CD8-positive, alpha-beta memory T cell (primary cell): ENCODE measurements at regions not wholly inside any gene's neighbourhood (a gene's known extent, or its start where the extent isn't known, plus 50 kb on each side); places are given as distances from the start of the nearest gene placed in this dataset.

Experiments
- CTCF ChIA-PET: fragments of 350-600 bp; sonication (Branson Sonifier 250); formaldehyde crosslinking; loops from one replicate; lab custom pipeline; 2021; ENCODE audit warnings: antibody characterized with exemption; lab: Charles Lee
- POLR2A ChIA-PET: fragments of 350-600 bp; sonication (Branson Sonifier 250); formaldehyde crosslinking; loops from one replicate; lab custom pipeline; 2021; ENCODE audit warnings: antibody characterized with exemption; lab: Charles Lee
- DNase-seq, 5 donors: peaks; one replicate each; pipeline versions ENCODE4 v3.0.0 to v3.0.0-alpha.2; 2020 to 2022; ENCODE audit warnings: mixed read lengths in 1 of 5
- H3K27ac ChIP-seq: one replicate; pipeline ENCODE4 v1.7.0; 2013; ENCODE audit warnings: low read depth, mild to moderate bottlenecking, low read length, moderate library complexity
- H3K27me3 ChIP-seq: 2 replicates; pipeline ENCODE4 v1.7.0; 2013; ENCODE audit warnings: low read length, mild to moderate bottlenecking; ENCODE audit not compliant: insufficient read depth, poor library complexity, severe bottlenecking
- H3K36me3 ChIP-seq: 2 replicates; pipeline ENCODE4 v1.7.0; 2013; ENCODE audit warnings: mild to moderate bottlenecking, low read length, moderate library complexity; ENCODE audit not compliant: insufficient read depth
- H3K4me1 ChIP-seq: 2 replicates; pipeline ENCODE4 v1.7.0; 2013; ENCODE audit warnings: mild to moderate bottlenecking, low read length, moderate library complexity; ENCODE audit not compliant: insufficient read depth
- H3K4me3 ChIP-seq: 2 replicates; pipeline ENCODE4 v1.7.0; 2013; ENCODE audit warnings: mild to moderate bottlenecking, low read length
- H3K9me3 ChIP-seq: 2 replicates; pipeline ENCODE4 v1.7.0; 2013; ENCODE audit warnings: mild to moderate bottlenecking, low read length
- H3K27ac Mint-ChIP-seq, 8 donors: one replicate each; pipeline ENCODE4 v1.8.0; 2020 to 2021; ENCODE audit warnings: mixed read lengths in 8 of 8, mild to moderate bottlenecking in 6 of 8, inconsistent platforms in 3 of 8, moderate library complexity in 3 of 8
- H3K27me3 Mint-ChIP-seq, 2 donors: one replicate each; pipeline ENCODE4 v1.8.0; 2020 to 2021; ENCODE audit warnings: mixed read lengths in 2 of 2, mild to moderate bottlenecking in 1 of 2, moderate library complexity in 1 of 2
- H3K36me3 Mint-ChIP-seq, 3 donors: one replicate each; pipeline ENCODE4 v1.8.0; 2020 to 2021; ENCODE audit warnings: mixed read lengths in 3 of 3, inconsistent platforms in 1 of 3, mild to moderate bottlenecking in 1 of 3
- H3K4me1 Mint-ChIP-seq, 3 donors: one replicate each; pipeline ENCODE4 v1.8.0; 2020 to 2021; ENCODE audit warnings: mixed read lengths in 3 of 3, inconsistent platforms in 1 of 3, mild to moderate bottlenecking in 1 of 3
- H3K4me3 Mint-ChIP-seq, 7 donors: one replicate each; pipeline ENCODE4 v1.8.0; 2020 to 2021; ENCODE audit warnings: mixed read lengths in 7 of 7, mild to moderate bottlenecking in 6 of 7, moderate library complexity in 4 of 7, inconsistent platforms in 2 of 7
- H3K9me3 Mint-ChIP-seq, 5 donors: one replicate each; pipeline ENCODE4 v1.8.0; 2020 to 2022; ENCODE audit warnings: mixed read lengths in 5 of 5, mild to moderate bottlenecking in 3 of 5, moderate library complexity in 2 of 5, inconsistent platforms in 1 of 5

DNA sequence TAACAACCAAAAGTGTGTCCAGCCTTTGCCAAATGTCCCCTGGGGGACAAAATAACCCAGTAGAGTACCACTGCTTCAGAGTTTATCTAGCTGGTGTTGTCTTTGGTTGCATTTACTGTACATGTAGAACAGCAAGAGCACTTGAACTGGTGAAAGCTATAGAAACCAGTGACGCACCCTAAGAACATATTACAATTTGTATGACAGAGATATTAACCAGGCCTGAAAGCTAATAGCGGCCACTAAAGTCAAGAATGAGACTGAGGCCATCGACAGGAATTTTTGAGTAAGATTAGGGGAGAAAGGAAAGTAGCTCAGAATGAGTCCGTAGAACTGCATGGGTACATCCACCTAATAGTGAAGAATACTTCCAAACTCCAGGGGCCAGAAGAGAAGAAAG lies 236.2 kb downstream of the MTERF1 start:
- Mint-ChIP-seq H3K27me3 (peaks cover 0 to 2% of the 10 kb centered on the region in 2 donors), H3K9me3 (peaks cover 4 to 26% (median 23%) of the 10 kb centered on the region in 5 donors), H3K27ac (no peak overlapping the region), H3K36me3 (no peaks in the 10 kb centered on the region), H3K4me1 (no peaks in the 10 kb centered on the region), H3K4me3 (no peak overlapping the region)
- Histone ChIP-seq H3K27me3 (no peaks in the 10 kb centered on the region), H3K4me1 (no peaks in the 10 kb centered on the region), H3K4me3 (no peak overlapping the region), H3K36me3 (no peaks in the 10 kb centered on the region), H3K9me3 (no peaks in the 10 kb centered on the region), H3K27ac (no peak overlapping the region)
- DNase-seq, result no peak
- CTCF ChIA-PET, result no interaction called here
- POLR2A ChIA-PET, result no interaction called here

GRCh38 chr7:91645542-91645941 lies 235.0 kb downstream of the MTERF1 start:
- peaks cover 4 to 31% (median 23%) of the 10 kb centered on the region in 5 donors for H3K9me3 Mint-ChIP-seq
- no peaks in the 10 kb centered on the region for H3K4me1 ChIP-seq
- no peak overlapping the region for H3K27ac Mint-ChIP-seq
- ChIA-PET CTCF (no interaction called here), POLR2A (no interaction called here)
- no peak overlapping the region for H3K27ac ChIP-seq
- no peaks in the 10 kb centered on the region for H3K27me3 ChIP-seq
- no peak for DNase-seq
- H3K36me3 ChIP-seq, result no peaks in the 10 kb centered on the region
- no peak overlapping the region for H3K4me3 Mint-ChIP-seq
- no peak overlapping the region for H3K4me3 ChIP-seq
- no peaks in the 10 kb centered on the region for H3K36me3 Mint-ChIP-seq
- no peaks in the 10 kb centered on the region for H3K4me1 Mint-ChIP-seq
- peaks cover 0 to 2% of the 10 kb centered on the region in 2 donors for H3K27me3 Mint-ChIP-seq
- H3K9me3 ChIP-seq, result no peaks in the 10 kb centered on the region

- H3K9me3 ChIP-seq, result no peaks in the 10 kb centered on the region
- Mint-ChIP-seq H3K9me3 (peaks cover 0 to 37% (median 22%) of the 10 kb centered on the region in 5 donors), H3K36me3 (peaks cover 0 to 2% (median 0%) of the 10 kb centered on the region in 3 donors), H3K4me3 (no peak overlapping the region), H3K27ac (peak overlapping the region in 1 of 8 donors; percentile 55), H3K27me3 (no peaks in the 10 kb centered on the region), H3K4me1 (no peaks in the 10 kb centered on the region)
- H3K4me1 ChIP-seq, result no peaks in the 10 kb centered on the region
- CTCF ChIA-PET, result no interaction called here
- DNase-seq, result no peak
- no peaks in the 10 kb centered on the region for H3K27me3 ChIP-seq
- H3K4me3 ChIP-seq, result no peak overlapping the region
- POLR2A ChIA-PET, result no interaction called here
- no peaks in the 10 kb centered on the region for H3K36me3 ChIP-seq
- no peak overlapping the region for H3K27ac ChIP-seq
Measured at GRCh38 chr7:91651986-91652385, 228.5 kb downstream of the MTERF1 start.

- no peaks in the 10 kb centered on the region for H3K4me1 ChIP-seq
- ChIA-PET CTCF (no interaction called here), POLR2A (no interaction called here)
- no peak overlapping the region for H3K4me3 ChIP-seq
- peaks cover 0 to 2% (median 0%) of the 10 kb centered on the region in 3 donors for H3K36me3 Mint-ChIP-seq
- DNase-seq, result no peak
- peaks cover 0 to 26% (median 14%) of the 10 kb centered on the region in 5 donors for H3K9me3 Mint-ChIP-seq
- H3K4me3 Mint-ChIP-seq, result no peak overlapping the region
- no peaks in the 10 kb centered on the region for H3K9me3 ChIP-seq
- no peak overlapping the region for H3K27ac Mint-ChIP-seq
- no peaks in the 10 kb centered on the region for H3K27me3 ChIP-seq
- no peaks in the 10 kb centered on the region for H3K27me3 Mint-ChIP-seq
- no peak overlapping the region for H3K27ac ChIP-seq
- no peaks in the 10 kb centered on the region for H3K4me1 Mint-ChIP-seq
- H3K36me3 ChIP-seq, result no peaks in the 10 kb centered on the region
Measured at GRCh38 chr7:91653286-91653685, 227.2 kb downstream of the MTERF1 start.

DNA sequence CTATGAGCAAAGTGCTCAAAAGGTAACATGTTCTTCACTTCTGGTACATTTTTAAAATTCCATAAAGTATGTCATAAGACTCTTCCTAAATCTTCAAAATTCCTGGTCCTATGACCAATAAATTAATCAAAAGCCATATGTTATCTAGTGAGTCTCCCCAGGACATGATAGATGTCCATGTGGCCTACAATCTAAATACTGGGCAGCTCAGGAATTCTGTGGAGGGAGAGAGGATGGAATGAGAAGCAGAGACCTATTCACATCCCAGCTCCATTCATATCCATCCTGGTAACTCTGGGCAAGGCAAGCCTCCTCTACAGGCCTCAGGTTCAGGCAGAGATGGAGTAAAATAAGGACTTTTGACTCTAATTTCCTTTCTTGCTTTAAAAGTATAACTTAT lies 224.8 kb downstream of the MTERF1 start:
- H3K4me1 ChIP-seq, result no peaks in the 10 kb centered on the region
- POLR2A ChIA-PET, result no interaction called here
- Mint-ChIP-seq H3K4me3 (no peak overlapping the region), H3K36me3 (peaks cover 0 to 2% (median 0%) of the 10 kb centered on the region in 3 donors), H3K4me1 (no peaks in the 10 kb centered on the region), H3K9me3 (peaks cover 8 to 22% (median 15%) of the 10 kb centered on the region in 5 donors), H3K27me3 (no peaks in the 10 kb centered on the region), H3K27ac (no peak overlapping the region)
- CTCF ChIA-PET, result no interaction called here
- H3K4me3 ChIP-seq, result no peak overlapping the region
- H3K27ac ChIP-seq, result no peak overlapping the region
- no peaks in the 10 kb centered on the region for H3K9me3 ChIP-seq
- no peaks in the 10 kb centered on the region for H3K36me3 ChIP-seq
- no peak for DNase-seq
- no peaks in the 10 kb centered on the region for H3K27me3 ChIP-seq

- ChIA-PET CTCF (no interaction called here), POLR2A (no interaction called here)
- Histone ChIP-seq H3K27ac (no peak overlapping the region), H3K36me3 (no peaks in the 10 kb centered on the region), H3K4me1 (no peaks in the 10 kb centered on the region), H3K9me3 (no peaks in the 10 kb centered on the region), H3K4me3 (no peak overlapping the region), H3K27me3 (no peaks in the 10 kb centered on the region)
- Mint-ChIP-seq H3K36me3 (no peaks in the 10 kb centered on the region), H3K4me1 (no peaks in the 10 kb centered on the region), H3K9me3 (peaks cover 9 to 26% (median 14%) of the 10 kb centered on the region in 5 donors), H3K4me3 (no peak overlapping the region), H3K27ac (no peak overlapping the region), H3K27me3 (no peaks in the 10 kb centered on the region)
- DNase-seq, result no peak
Measured at GRCh38 chr7:91656541-91657482, 223.7 kb downstream of the MTERF1 start.

DNA sequence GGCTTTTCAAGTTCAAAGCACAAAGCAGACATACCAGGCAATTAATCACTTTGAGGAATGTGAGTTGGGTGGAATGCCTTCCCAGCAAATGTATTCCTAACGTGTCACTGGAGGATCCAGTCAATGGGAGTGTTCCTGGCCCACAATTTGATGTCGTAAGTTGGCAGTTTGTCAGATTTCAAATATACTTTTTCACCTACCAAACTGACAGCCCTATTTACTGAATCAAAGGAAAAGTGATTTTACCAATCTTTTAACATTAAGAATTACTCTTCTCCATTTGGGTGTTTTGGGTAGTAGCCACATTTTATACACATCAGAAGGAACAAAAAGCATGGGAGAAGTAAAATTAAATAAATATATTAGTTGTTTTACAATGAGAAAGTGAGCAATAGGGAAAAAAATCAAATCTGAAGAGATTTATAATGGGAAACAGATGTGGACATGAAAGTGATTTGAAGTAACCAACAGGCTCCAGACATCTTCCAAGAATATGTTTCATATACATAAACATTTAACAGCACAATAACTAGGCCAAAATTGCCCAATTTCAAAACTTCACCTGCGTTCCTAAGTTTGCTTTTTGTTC lies 222.9 kb downstream of the MTERF1 start:
- Histone ChIP-seq H3K27ac (no peak overlapping the region), H3K36me3 (no peaks in the 10 kb centered on the region), H3K4me1 (no peaks in the 10 kb centered on the region), H3K4me3 (no peak overlapping the region), H3K9me3 (no peaks in the 10 kb centered on the region), H3K27me3 (no peaks in the 10 kb centered on the region)
- peaks cover 12 to 19% (median 16%) of the 10 kb centered on the region in 5 donors for H3K9me3 Mint-ChIP-seq
- H3K4me3 Mint-ChIP-seq, result no peak overlapping the region
- H3K4me1 Mint-ChIP-seq, result no peaks in the 10 kb centered on the region
- H3K36me3 Mint-ChIP-seq, result no peaks in the 10 kb centered on the region
- ChIA-PET POLR2A (no interaction called here), CTCF (no interaction called here)
- no peak for DNase-seq
- H3K27ac Mint-ChIP-seq, result no peak overlapping the region
- H3K27me3 Mint-ChIP-seq, result no peaks in the 10 kb centered on the region

- H3K9me3 ChIP-seq, result no peaks in the 10 kb centered on the region
- H3K4me3 ChIP-seq, result no peak overlapping the region
- CTCF ChIA-PET, result no interaction called here
- H3K36me3 ChIP-seq, result no peaks in the 10 kb centered on the region
- DNase-seq, result no peak
- Mint-ChIP-seq H3K9me3 (peaks cover 9 to 26% (median 19%) of the 10 kb centered on the region in 5 donors), H3K27me3 (no peaks in the 10 kb centered on the region), H3K4me1 (no peaks in the 10 kb centered on the region), H3K4me3 (no peak overlapping the region), H3K36me3 (no peaks in the 10 kb centered on the region), H3K27ac (no peak overlapping the region)
- H3K27me3 ChIP-seq, result no peaks in the 10 kb centered on the region
- H3K27ac ChIP-seq, result no peak overlapping the region
- no peaks in the 10 kb centered on the region for H3K4me1 ChIP-seq
- POLR2A ChIA-PET, result no interaction called here
Measured at GRCh38 chr7:91659096-91659495, 221.4 kb downstream of the MTERF1 start.
